Neural cell (in vitro differentiated cells): ENCODE measurements at regions not wholly inside any gene's neighbourhood (a gene's known extent, or its start where the extent isn't known, plus 50 kb on each side); places are given as distances from the start of the nearest gene placed in this dataset.

ENCODE experiments used
- H2AFZ ChIP-seq: fragments of 200-600, 300-800 bp; sonication (generic), shearing (Covaris generic); 2 replicates; pipeline ENCODE4 v1.6.0; 2014; ENCODE audit warnings: low read depth, mild to moderate bottlenecking, antibody characterized with exemption, low read length, moderate library complexity
- H3F3A ChIP-seq: fragments of 200-600 bp; shearing (Covaris generic); 2 replicates; pipeline ENCODE4 v1.6.1; 2016; ENCODE audit warnings: mild to moderate bottlenecking, moderate library complexity, mixed read lengths, antibody characterized with exemption, low read length; ENCODE audit not compliant: insufficient read depth, poor library complexity, severe bottlenecking
- H3K27ac ChIP-seq: fragments of 200-600, 300-800 bp; sonication (generic), shearing (Covaris generic); 2 replicates; pipeline ENCODE4 v1.5.1; 2014; ENCODE audit warnings: mild to moderate bottlenecking, low read length, moderate library complexity
- H3K27me3 ChIP-seq: fragments of 300-800, 200-600 bp; sonication (generic), shearing (Covaris generic); 2 replicates; pipeline ENCODE4 v1.6.0; 2014; ENCODE audit warnings: mild to moderate bottlenecking, low read depth, low read length, moderate library complexity; ENCODE audit not compliant: insufficient read depth
- H3K36me3 ChIP-seq: fragments of 300-800, 200-600 bp; sonication (generic), shearing (Covaris generic); 2 replicates; pipeline ENCODE4 v1.5.1; 2014; ENCODE audit warnings: mild to moderate bottlenecking, antibody characterized with exemption, low read length, moderate library complexity; ENCODE audit not compliant: insufficient read depth
- H3K4me2 ChIP-seq: fragments of 300-800, 200-600 bp; sonication (generic), shearing (Covaris generic); 2 replicates; pipeline ENCODE4 v1.6.0; 2014; ENCODE audit warnings: mild to moderate bottlenecking, low read length
- H3K4me3 ChIP-seq: fragments of 300-800, 200-600 bp; sonication (generic), shearing (Covaris generic); 2 replicates; pipeline ENCODE4 v1.5.1; 2014; ENCODE audit warnings: mild to moderate bottlenecking, low read length, moderate library complexity
- H3K79me2 ChIP-seq: fragments of 200-600 bp; shearing (Covaris generic); replicated peaks from 2 replicates; pipeline ENCODE4 v1.6.0; 2014; ENCODE audit warnings: mild to moderate bottlenecking, low read length, moderate library complexity; ENCODE audit not compliant: insufficient read depth
- H3K9ac ChIP-seq: fragments of 300-800, 200-600 bp; sonication (generic), shearing (Covaris generic); 2 replicates; pipeline ENCODE4 v1.6.1; 2016; ENCODE audit warnings: mild to moderate bottlenecking, low read length, mixed read lengths
- H3K9me2 ChIP-seq: fragments of 200-600 bp; shearing (Covaris generic); 2 replicates; pipeline ENCODE4 v1.6.1; 2016; ENCODE audit warnings: mild to moderate bottlenecking, low read length, mixed read lengths; ENCODE audit not compliant: insufficient read depth
- H3K9me3 ChIP-seq: fragments of 200-600, 300-800 bp; sonication (generic), shearing (Covaris generic); 2 replicates; pipeline ENCODE4 v1.6.1; 2016; ENCODE audit warnings: mild to moderate bottlenecking, mixed run types, low read length, moderate library complexity, mixed read lengths
- H4K20me1 ChIP-seq: fragments of 200-600 bp; shearing (Covaris generic); 2 replicates; pipeline ENCODE4 v1.6.1; 2016; ENCODE audit warnings: mild to moderate bottlenecking, mixed run types; ENCODE audit not compliant: insufficient read depth
- CTCF ChIP-seq: fragments of 450-650 bp; IDR thresholded peaks from 2 replicates; pipeline ENCODE4 v1.5.1; 2014; ENCODE audit warnings: antibody characterized with exemption, mild to moderate bottlenecking, moderate library complexity; ENCODE audit not compliant: poor library complexity, severe bottlenecking
- EP300 ChIP-seq: fragments of 450-650 bp; conservative IDR thresholded peaks from 2 replicates; pipeline ENCODE4 v1.6.1; 2014; ENCODE audit warnings: antibody characterized with exemption, mild to moderate bottlenecking, moderate library complexity; ENCODE audit not compliant: poor library complexity, severe bottlenecking
- EZH2 ChIP-seq: fragments of 200-600, 300-800 bp; shearing (Covaris generic), sonication (generic); IDR thresholded peaks from 2 replicates; pipeline ENCODE4 v1.6.1; 2014; ENCODE audit warnings: antibody characterized with exemption, low read length, borderline replicate concordance, mild to moderate bottlenecking; ENCODE audit not compliant: insufficient read depth, poor library complexity, severe bottlenecking
- MXI1 ChIP-seq: fragments of 450-650 bp; conservative IDR thresholded peaks from 2 replicates; pipeline ENCODE4 v1.6.1; 2014; ENCODE audit warnings: antibody characterized with exemption, mild to moderate bottlenecking; ENCODE audit not compliant: poor library complexity, severe bottlenecking
- POLR2AphosphoS5 ChIP-seq: IDR thresholded peaks from 2 replicates; pipeline ENCODE4 v1.6.1; 2012
- RAD21 ChIP-seq: fragments of 450-650 bp; conservative IDR thresholded peaks from 2 replicates; pipeline ENCODE4 v1.6.1; 2014; ENCODE audit warnings: antibody characterized with exemption, mild to moderate bottlenecking, moderate library complexity
- REST ChIP-seq: IDR thresholded peaks from 2 replicates; pipeline ENCODE4 v1.6.1; 2012; ENCODE audit warnings: borderline replicate concordance
- SMC3 ChIP-seq: fragments of 450-650 bp; conservative IDR thresholded peaks from 2 replicates; pipeline ENCODE4 v1.6.1; 2014; ENCODE audit warnings: antibody characterized with exemption, mild to moderate bottlenecking, moderate library complexity; ENCODE audit not compliant: poor library complexity
- TAF1 ChIP-seq: IDR thresholded peaks from 2 replicates; pipeline ENCODE4 v1.6.1; 2012; ENCODE audit warnings: low read depth

- no peak overlapping the region for H2AFZ ChIP-seq
- H3K9ac ChIP-seq: no peak overlapping the region
- no peak overlapping the region for H3K27ac ChIP-seq
- H3K4me3 ChIP-seq: no peak overlapping the region
- no peak for TF ChIP-seq EZH2
- no peak for TF ChIP-seq SMC3
- no peak for TF ChIP-seq EP300
- TF ChIP-seq REST: no peak
- TF ChIP-seq RAD21: no peak
- TF ChIP-seq TAF1: no peak
- no peak for TF ChIP-seq MXI1
- no peak for TF ChIP-seq POLR2AphosphoS5
- no peak for TF ChIP-seq CTCF
- H3K27me3 ChIP-seq: no peaks in the 10 kb centered on the region
- no peak overlapping the region for H3K4me2 ChIP-seq
- H3K9me2 ChIP-seq: no peaks in the 10 kb centered on the region
- H3F3A ChIP-seq: no peaks in the 10 kb centered on the region
- no peaks in the 10 kb centered on the region for H3K36me3 ChIP-seq
- H3K9me3 ChIP-seq: no peaks in the 10 kb centered on the region
- H3K79me2 ChIP-seq: no peaks in the 10 kb centered on the region
- H4K20me1 ChIP-seq: no peaks in the 10 kb centered on the region
These were observed 404.4 kb upstream of the MEIS1 start for GRCh38 chr2:66030553-66030952.

GRCh38 chr2:66024391-66024790, 410.5 kb upstream of the MEIS1 start:
- Histone ChIP-seq H3K27ac (no peak overlapping the region), H3K9me2 (no peaks in the 10 kb centered on the region), H2AFZ (no peak overlapping the region), H3K79me2 (no peaks in the 10 kb centered on the region), H3K4me3 (no peak overlapping the region), H3K4me2 (no peak overlapping the region), H3F3A (no peaks in the 10 kb centered on the region), H4K20me1 (no peaks in the 10 kb centered on the region), H3K9me3 (no peaks in the 10 kb centered on the region), H3K27me3 (no peaks in the 10 kb centered on the region), H3K9ac (no peak overlapping the region), H3K36me3 (no peaks in the 10 kb centered on the region)
- no peak for TF ChIP-seq EP300
- TF ChIP-seq REST: no peak
- TF ChIP-seq MXI1: no peak
